NCI-H748 (cell line): ENCODE measurements at regions not wholly inside any gene's neighbourhood (a gene's known extent, or its start where the extent isn't known, plus 50 kb on each side); places are given as distances from the start of the nearest gene placed in this dataset.

Source experiments
- DNase-seq: peaks from one replicate; lab custom pipeline; 2025; ENCODE audit not compliant: unreplicated experiment; lab: John Stamatoyannopoulos, UW

DNA sequence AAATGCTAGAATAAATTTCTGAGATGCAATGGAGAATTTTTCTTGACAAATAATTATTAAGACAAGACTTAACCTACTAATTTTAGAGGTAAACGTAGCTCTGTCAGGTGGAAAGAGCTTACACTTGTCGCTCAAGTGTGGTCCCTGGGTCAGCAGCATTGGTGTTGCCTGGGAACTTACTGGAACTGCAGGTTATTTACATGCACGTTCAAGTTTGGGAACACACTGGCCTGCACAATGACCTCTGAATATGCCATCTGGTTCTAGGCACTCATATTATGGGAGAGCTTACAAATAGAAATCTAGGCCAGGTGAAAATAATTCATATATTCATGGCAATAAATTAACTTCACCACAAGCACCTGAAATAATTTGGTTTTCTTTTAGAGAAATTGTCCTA, 88.5 kb upstream of the BCL9 start:
- DNase-seq: no peak

DNA sequence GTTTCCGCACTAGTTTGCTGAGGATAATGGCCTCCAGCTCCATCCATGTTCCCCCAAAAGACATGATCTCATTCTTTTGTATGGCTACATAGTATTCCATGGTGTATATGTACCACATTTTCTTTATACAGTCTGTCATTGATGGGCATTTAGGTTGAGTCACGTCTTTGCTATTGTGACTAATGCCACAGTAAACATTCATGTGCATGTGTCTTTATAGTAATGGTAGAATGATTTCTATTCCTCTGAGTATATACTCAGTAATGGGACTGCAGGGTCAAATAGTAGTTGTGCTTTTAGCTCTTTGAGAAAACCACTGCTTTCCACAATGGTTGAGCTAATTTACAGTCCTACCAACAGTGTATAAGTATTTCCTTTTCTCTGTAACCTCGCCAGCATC, 78.3 kb upstream of the BCL9 start:
- DNase-seq: no peak

DNA sequence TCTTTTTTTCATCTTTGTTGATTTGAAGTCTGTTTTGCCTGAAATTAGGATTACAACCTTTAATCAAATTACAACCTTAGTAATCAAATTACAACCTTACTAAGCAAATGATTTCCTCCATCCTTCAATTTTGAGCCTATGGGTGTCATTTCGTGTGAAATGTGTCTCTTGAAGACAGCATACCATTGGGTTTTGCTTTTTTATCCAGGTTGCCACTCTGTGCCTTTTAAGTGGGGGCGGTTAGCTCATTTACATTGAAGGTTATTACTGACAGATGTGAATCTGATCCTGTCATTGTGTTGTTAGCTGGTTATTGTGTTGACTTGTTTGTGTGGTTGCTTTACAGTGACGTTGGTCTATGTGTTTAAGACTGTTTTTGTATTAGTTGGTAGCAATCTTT, 74.8 kb upstream of the BCL9 start:
- DNase-seq: no peak

DNA sequence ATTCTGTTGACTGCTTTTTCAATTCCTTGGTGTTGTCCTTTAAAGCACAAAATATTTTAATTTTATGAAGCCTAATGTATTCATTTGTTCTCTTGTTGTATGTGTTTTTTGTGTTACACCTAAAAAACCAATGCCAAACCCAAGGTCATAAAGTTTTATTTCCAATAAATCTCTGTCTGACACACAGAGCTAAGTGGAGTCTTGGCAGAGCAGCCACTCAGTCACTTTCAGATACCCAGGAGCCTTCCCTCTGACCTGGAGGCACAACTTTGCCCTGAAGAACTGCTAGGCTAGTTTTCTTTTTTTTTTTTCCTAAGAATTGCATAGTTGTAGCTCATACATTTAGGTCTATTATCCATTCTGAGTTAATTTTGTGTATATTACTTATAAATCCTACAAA, 71.2 kb upstream of the BCL9 start:
- no peak for DNase-seq

DNA sequence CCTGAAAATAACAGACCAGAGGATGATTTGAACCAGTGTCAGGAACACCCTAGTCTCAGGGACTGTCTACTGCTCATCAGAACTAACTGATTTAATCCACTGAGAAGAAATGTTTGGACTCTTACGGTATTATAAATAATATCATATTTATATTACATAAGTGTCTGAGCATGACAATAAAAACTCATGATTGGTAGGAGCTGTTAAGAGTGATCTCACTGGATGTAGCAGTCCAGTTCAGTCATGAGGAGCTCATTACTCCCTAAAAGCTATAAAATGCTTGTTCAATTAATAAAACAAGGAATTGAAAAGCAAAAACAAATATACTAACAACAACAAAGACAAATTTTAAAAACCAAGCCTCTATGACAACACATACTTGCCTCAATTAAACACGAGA, 68.8 kb upstream of the BCL9 start:
- DNase-seq: no peak

DNA sequence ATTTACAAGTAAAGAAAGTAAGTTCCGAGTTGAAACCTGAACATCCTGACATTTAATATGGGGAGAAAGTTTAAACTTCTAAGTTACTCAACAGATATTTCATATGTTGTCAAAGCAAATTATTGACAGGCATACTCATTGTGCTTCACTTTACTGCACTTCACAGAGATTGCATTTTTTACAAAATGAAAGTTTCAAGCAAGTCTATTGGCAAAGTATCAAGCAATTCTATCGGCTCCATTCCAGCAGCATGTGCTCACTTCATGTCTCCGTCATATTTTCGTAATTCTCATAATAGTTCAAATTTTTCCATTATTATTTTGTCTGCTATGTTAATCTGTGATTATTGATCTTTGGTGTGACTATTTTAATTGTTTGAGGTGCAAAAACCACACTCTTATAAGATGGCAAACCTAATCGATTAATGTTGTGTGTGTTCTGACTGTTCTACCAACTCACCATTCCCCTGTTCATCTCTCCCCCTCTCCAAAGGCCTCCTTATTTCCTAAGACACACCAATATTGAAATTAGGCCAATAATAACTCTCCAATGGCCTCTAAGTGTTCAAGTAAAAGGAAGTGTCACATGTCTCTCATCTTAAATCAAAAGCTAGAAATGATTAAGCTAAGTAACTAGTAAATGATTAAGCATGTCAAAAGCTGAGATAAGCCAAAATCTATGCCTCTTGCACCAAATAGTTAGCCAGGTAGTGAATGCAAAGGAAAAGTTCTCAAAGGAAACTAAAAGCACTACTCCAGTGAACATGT, 68.2 kb upstream of the BCL9 start:
- DNase-seq: no peak

DNA sequence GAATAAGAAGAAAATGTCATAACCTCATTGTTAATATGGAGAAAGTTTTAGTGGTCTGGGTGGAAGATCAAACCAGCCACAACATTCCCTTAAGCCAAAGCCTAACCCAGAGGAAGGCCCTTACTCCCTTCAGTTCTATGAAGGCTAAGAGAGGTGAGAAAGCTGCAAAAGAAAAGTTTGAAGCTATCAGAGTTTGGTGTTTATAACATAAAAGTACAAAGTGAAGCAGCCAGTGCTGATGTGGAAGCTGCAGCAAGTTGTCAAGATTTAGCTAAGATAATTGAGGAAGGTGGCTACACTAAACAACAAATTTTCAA, 67.6 kb upstream of the BCL9 start:
- no peak for DNase-seq

DNA sequence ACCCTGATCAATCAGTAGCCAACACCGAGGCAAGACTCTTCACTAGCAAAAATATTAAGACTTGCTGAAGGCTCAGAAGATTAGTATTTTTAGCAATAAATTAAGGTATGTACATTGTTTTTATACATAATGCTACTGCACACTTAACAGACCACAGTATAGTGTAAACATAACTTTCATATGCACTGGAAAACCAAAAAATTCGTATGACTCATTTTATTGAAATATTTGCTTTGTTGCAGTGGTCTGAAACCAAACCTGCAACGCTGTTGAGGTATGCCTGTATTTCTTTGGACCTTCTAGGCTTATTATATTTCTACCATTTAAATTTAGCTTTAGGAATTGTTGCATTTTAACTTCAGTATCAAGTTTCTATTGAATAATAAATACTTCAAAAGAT, 65.8 kb upstream of the BCL9 start:
- no peak for DNase-seq

DNA sequence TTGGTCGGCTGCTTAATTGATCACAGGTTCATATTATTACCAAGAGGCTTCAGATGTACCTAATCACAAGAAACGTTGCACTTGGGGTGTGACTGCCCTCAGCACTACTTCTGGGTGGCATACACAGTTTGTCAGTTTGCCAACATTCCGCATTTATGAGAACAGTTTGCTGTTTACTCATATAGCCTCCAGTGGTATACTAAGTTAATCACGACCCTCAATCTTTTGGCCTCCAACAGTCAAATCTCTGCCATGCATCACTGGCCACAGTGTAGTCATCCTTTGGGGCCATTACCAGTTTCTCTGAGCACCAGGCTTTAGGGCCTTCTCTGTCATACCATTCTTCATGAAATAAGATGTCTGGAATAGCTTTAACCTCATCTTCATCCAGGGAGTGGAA, 62.8 kb upstream of the BCL9 start:
- DNase-seq: no peak

DNA sequence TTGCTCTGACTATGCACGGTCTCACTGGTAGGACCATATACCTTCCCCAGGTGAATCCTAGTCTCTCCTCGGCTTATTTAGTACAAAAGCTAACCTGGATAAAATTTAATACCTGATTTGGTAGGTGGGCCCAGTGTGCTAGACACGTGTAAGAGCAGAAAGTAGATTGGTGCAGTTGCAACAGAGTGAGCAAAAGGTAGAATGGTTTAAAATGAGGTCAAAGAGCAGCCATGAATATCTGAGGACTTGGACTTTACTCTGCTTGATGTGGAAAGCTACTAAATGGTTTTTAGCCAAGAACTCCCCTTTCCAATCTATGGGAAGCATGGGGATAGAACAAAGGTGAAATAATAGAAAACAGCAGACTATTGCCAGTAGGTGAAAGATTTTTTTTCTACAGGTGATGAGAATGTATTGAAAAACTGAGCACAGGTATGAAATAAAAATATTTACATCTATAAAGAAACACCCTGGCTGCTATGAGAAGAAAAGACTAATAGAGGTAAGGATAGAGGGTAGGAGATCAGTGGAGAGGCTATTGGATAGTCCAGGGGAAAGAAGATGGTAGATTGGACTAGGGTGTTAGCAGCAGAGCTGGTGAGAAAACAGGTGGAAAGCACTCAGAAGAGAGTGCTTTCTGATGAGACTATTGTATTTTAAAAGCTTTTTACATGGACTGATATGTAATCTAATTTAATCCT, 61.3 kb upstream of the BCL9 start:
- no peak for DNase-seq

DNA sequence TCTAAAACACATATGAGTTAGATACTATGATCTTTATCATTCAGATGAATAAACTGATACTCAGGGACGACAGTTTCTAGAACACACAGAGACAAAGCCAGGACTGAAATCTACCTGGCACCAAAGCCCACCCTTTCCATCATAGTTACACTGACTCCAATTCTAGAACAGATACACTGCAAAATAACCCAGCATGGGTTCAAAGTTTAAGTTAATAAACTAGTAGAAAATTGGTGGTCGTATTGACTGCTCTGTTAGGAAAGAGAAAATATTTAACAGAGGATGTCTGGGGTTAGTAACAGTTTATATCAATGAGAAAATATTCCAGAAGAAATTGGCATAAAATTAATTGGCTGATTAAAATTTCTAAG, 60.8 kb upstream of the BCL9 start:
- no peak for DNase-seq

DNA sequence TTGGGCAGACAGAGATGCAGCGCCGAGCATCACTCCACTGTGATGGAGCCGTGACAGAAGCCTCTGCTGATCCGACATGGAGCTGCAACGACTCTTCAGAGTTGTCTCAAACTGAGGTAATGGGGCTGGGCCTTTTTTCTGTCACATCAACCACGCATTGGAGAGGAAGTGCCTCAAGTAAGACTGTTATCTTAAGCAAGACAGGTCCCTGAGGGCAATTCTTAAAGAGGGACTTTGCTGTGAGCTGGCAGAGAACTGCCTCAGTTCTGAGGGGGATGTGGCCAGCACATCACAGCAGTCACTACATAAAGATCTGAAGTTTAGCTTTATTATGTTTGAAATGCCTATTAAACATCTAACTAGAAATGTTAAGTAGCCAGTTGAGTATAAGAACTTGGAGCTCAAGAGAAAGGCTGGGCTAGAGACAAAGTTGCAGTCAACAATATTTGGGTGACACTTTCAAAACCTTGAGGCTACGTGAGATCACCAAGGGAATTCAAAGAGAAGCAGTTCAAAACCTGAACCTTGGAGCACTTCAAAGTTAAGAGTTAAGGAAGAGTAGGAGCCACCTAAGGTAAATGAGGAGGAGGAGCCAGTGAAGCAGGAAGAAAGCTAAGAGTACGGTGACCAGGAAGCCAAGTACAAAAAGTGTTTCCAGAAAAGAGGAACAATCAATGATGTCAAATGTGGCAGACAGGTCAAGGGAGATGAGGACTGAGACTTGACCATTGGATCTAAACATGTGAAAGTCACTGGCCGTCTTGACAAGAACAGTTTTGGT, 54.2 kb upstream of the BCL9 start:
- no peak for DNase-seq

DNA sequence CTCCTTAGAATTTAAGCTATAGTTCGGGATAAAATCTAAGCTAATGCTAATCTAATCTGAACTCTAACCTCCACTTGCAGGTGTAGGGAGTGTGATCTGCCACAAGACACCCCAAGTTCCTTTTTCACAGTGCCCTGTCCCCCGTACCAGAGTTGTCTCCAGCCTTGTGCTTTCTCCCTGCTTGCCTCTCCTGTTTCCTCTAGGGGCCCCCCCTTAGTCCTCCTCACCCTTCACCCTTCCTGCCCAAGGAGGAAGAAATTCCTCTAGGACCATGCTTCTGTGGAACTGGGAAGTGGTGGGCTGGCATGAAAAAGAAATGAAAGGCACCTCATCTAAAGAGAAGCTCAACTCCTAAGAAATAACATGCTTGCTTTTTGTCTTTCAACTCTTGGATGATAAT, 50.2 kb upstream of the BCL9 start:
- no peak for DNase-seq
